Testis (tissue), 2 donors: ENCODE measurements at regions not wholly inside any gene's neighbourhood (a gene's known extent, or its start where the extent isn't known, plus 50 kb on each side); places are given as distances from the start of the nearest gene placed in this dataset.

Experiments
- DNase-seq: peaks from one replicate; pipeline ENCODE4 v3.0.0-alpha.2; 2019
- H3K27ac ChIP-seq, 2 donors: fragments of 200-600 bp; sonication (generic); one replicate each; pipeline ENCODE4 v1.5.1; 2019
- H3K27me3 ChIP-seq: fragments of 200-600 bp; sonication (generic); one replicate; pipeline ENCODE4 v1.5.1; 2019
- H3K36me3 ChIP-seq: fragments of 200-600 bp; sonication (generic); one replicate; pipeline ENCODE4 v1.5.1; 2017; ENCODE audit warnings: low read depth; ENCODE audit errors: missing control alignments
- H3K4me1 ChIP-seq: fragments of 200-600 bp; sonication (generic); one replicate; pipeline ENCODE4 v1.5.1; 2019
- H3K4me3 ChIP-seq, 2 donors: fragments of 200-600 bp; sonication (generic); one replicate each; pipeline ENCODE4 v1.5.1; 2017 to 2019
- H3K9me3 ChIP-seq: fragments of 200-600 bp; sonication (generic); one replicate; pipeline ENCODE4 v1.5.1; 2017
- CTCF ChIP-seq, 3 experiments: fragments of 450-650 bp in 2 of 3; fragments of 200-600 bp in 1 of 3; sonication (generic) in 1 of 3; IDR thresholded peaks; one replicate each; pipeline ENCODE4 v1.5.1; 2016 to 2019; ENCODE audit warnings: antibody characterized with exemption in 3 of 3, mild to moderate bottlenecking in 2 of 3, moderate library complexity in 1 of 3
- POLR2A ChIP-seq: fragments of 450-650 bp; IDR thresholded peaks from one replicate; pipeline ENCODE4 v1.6.1; 2017; ENCODE audit warnings: antibody characterized with exemption, mild to moderate bottlenecking, moderate library complexity
- WGBS, 2 donors: methylation state at CpG; one replicate each; pipeline ENCODE4 v1.1.5; 2018; 5-methylcytosine and 5-hydroxymethylcytosine counted together
- intact Hi-C: fragments of 100-400 bp; cut with DNase I; formaldehyde crosslinking; loops from one replicate; pipeline ENCODE4 v1.15.1; 2023; ENCODE audit warnings: low total_unique reads

- Histone ChIP-seq H3K27ac (no peak overlapping the region), H3K9me3 (no peaks in the 10 kb centered on the region), H3K36me3 (no peaks in the 10 kb centered on the region), H3K27me3 (no peaks in the 10 kb centered on the region), H3K4me3 (no peak overlapping the region), H3K4me1 (peaks cover 7% of the 10 kb centered on the region)
- 47 to 63% methylated on average over 1 of the region's 1 CpG for WGBS, 2 donors
- intact Hi-C loops: no loop called here
- TF ChIP-seq CTCF (IDR thresholded peaks at IDR 0.05) (no peak), POLR2A (no peak)
- no peak for DNase-seq
These were observed 155.9 kb upstream of the ZNF217 start for GRCh38 chr20:53749499-53749898.

GRCh38 chr20:53748821-53749421, 155.3 kb upstream of the ZNF217 start:
- DNase-seq: no peak
- 76 to 94% methylated on average over 6 of the region's 6 CpGs for WGBS, 2 donors
- H3K27ac ChIP-seq: no peak overlapping the region
- H3K36me3 ChIP-seq: no peaks in the 10 kb centered on the region
- H3K27me3 ChIP-seq: no peaks in the 10 kb centered on the region
- no peak overlapping the region for H3K4me3 ChIP-seq
- TF ChIP-seq POLR2A (no peak), CTCF (IDR thresholded peaks at IDR 0.05) (no peak)
- peaks cover 7% of the 10 kb centered on the region for H3K4me1 ChIP-seq
- intact Hi-C loops: no loop called here
- H3K9me3 ChIP-seq: no peaks in the 10 kb centered on the region

GRCh38 chr20:53748176-53748575, 154.5 kb upstream of the ZNF217 start:
- intact Hi-C loops: no loop called here
- WGBS, 2 donors: 90 to 93% methylated on average over 2 of the region's 2 CpGs
- no peaks in the 10 kb centered on the region for H3K36me3 ChIP-seq
- H3K27me3 ChIP-seq: no peaks in the 10 kb centered on the region
- TF ChIP-seq POLR2A: no peak
- no peak for TF ChIP-seq CTCF (IDR thresholded peaks at IDR 0.05)
- H3K27ac ChIP-seq: no peak overlapping the region
- peaks cover 7% of the 10 kb centered on the region for H3K4me1 ChIP-seq
- H3K9me3 ChIP-seq: no peaks in the 10 kb centered on the region
- no peak overlapping the region for H3K4me3 ChIP-seq
- DNase-seq: no peak

GRCh38 chr20:53743607-53744260, 150.1 kb upstream of the ZNF217 start:
- Histone ChIP-seq H3K36me3 (no peaks in the 10 kb centered on the region), H3K9me3 (no peaks in the 10 kb centered on the region), H3K4me1 (peaks cover 14% of the 10 kb centered on the region), H3K27me3 (no peaks in the 10 kb centered on the region), H3K4me3 (no peak overlapping the region), H3K27ac (no peak overlapping the region)
- no peak for DNase-seq
- 77 to 85% methylated on average over 12 of the region's 12 CpGs for WGBS, 2 donors
- intact Hi-C loops: no loop called here
- TF ChIP-seq POLR2A: no peak

- Histone ChIP-seq H3K36me3 (no peaks in the 10 kb centered on the region), H3K27ac (no peak overlapping the region), H3K4me3 (no peak overlapping the region), H3K9me3 (no peaks in the 10 kb centered on the region), H3K4me1 (peaks cover 21% of the 10 kb centered on the region), H3K27me3 (no peaks in the 10 kb centered on the region)
- DNase-seq: no peak
- intact Hi-C loops: no loop called here
- WGBS, 2 donors: 92 to 100% methylated on average over 3 of the region's 3 CpGs
- TF ChIP-seq POLR2A (no peak), CTCF (IDR thresholded peaks at IDR 0.05) (no peak)
These were observed 149.0 kb upstream of the ZNF217 start for GRCh38 chr20:53742685-53743081.
